NCI-H128 (cell line): ENCODE measurements at regions not wholly inside any gene's neighbourhood (a gene's known extent, or its start where the extent isn't known, plus 50 kb on each side); places are given as distances from the start of the nearest gene placed in this dataset.

ENCODE experiments used
- DNase-seq: peaks from one replicate; lab custom pipeline; 2025; ENCODE audit not compliant: unreplicated experiment; lab: John Stamatoyannopoulos, UW

- DNase-seq = no peak
Observed at GRCh38 chr1:30043731-30044408, 679.5 kb downstream of the MATN1 start.

- DNase-seq = no peak
Observed at GRCh38 chr1:30043256-30043655, 680.1 kb downstream of the MATN1 start.

GRCh38 chr1:30042438-30043147 is 680.8 kb downstream of the MATN1 start:
- DNase-seq = no peak

GRCh38 chr1:30041741-30042437 is 681.5 kb downstream of the MATN1 start:
- DNase-seq = no peak

GRCh38 chr1:30040081-30041019 is 683.0 kb downstream of the MATN1 start:
- no peak for DNase-seq

GRCh38 chr1:30039354-30040080 is 683.9 kb downstream of the MATN1 start:
- DNase-seq = no peak

- DNase-seq = no peak
Observed at GRCh38 chr1:30038134-30039025, 685.0 kb downstream of the MATN1 start.

GRCh38 chr1:30037251-30038118 is 685.9 kb downstream of the MATN1 start:
- DNase-seq = no peak

- DNase-seq = no peak
Observed at GRCh38 chr1:30036666-30037065, 686.7 kb downstream of the MATN1 start.

GRCh38 chr1:30036229-30036547 is 687.2 kb downstream of the MATN1 start:
- DNase-seq = no peak

- no peak for DNase-seq
Observed at GRCh38 chr1:30035522-30036228, 687.7 kb downstream of the MATN1 start.

GRCh38 chr1:30034627-30035521 is 688.5 kb downstream of the MATN1 start:
- DNase-seq = no peak

GRCh38 chr1:30034105-30034626 is 689.2 kb downstream of the MATN1 start:
- DNase-seq = no peak

GRCh38 chr1:30033256-30034104 is 689.9 kb downstream of the MATN1 start:
- no peak for DNase-seq

GRCh38 chr1:30032302-30032701 is 691.1 kb downstream of the MATN1 start:
- no peak for DNase-seq

GRCh38 chr1:30029677-30030076 is 693.7 kb downstream of the MATN1 start:
- no peak for DNase-seq
